Activated B cell treated with CpG ODN at 0.5 μM for 24 hours (primary cell): ENCODE measurements at regions not wholly inside any gene's neighbourhood (a gene's known extent, or its start where the extent isn't known, plus 50 kb on each side); places are given as distances from the start of the nearest gene placed in this dataset.

Experiments used
- ATAC-seq: fragments of 200-7000 bp; cut with Tn5 transposase; one replicate; pipeline ENCODE4 v1.10.0; 2021; ENCODE audit warnings: low read depth, mild to moderate bottlenecking, moderate library complexity
- CTCF ChIA-PET: fragments of 350-600 bp; sonication (Branson Sonifier 250); formaldehyde crosslinking; loops from one replicate; lab custom pipeline; 2021; ENCODE audit warnings: antibody characterized with exemption; lab: Charles Lee
- POLR2A ChIA-PET: fragments of 350-600 bp; sonication (Branson Sonifier 250); formaldehyde crosslinking; loops from one replicate; lab custom pipeline; 2021; ENCODE audit warnings: antibody characterized with exemption; lab: Charles Lee
- DNase-seq: peaks from one replicate; pipeline ENCODE4 v3.0.0; 2022
- H3K27ac Mint-ChIP-seq: one replicate; pipeline ENCODE4 v1.8.0; 2020; ENCODE audit warnings: mixed read lengths
- H3K27me3 Mint-ChIP-seq: one replicate; pipeline ENCODE4 v1.8.0; 2021; ENCODE audit warnings: mixed read lengths
- H3K36me3 Mint-ChIP-seq: one replicate; pipeline ENCODE4 v1.8.0; 2021; ENCODE audit warnings: low read depth, mixed read lengths
- H3K4me1 Mint-ChIP-seq: one replicate; pipeline ENCODE4 v1.8.0; 2021; ENCODE audit warnings: mixed read lengths
- H3K4me3 Mint-ChIP-seq: one replicate; pipeline ENCODE4 v1.8.0; 2020; ENCODE audit warnings: mild to moderate bottlenecking, mixed read lengths
- H3K9me3 Mint-ChIP-seq: one replicate; pipeline ENCODE4 v1.8.0; 2020; ENCODE audit warnings: mixed read lengths
- CTCF ChIP-seq: fragments of 200-600 bp; IDR thresholded peaks from one replicate; pipeline ENCODE4 v1.8.0; 2022; ENCODE audit warnings: antibody characterized with exemption, mild to moderate bottlenecking
- intact Hi-C: fragments of 100-400 bp; cut with micrococcal nuclease; formaldehyde crosslinking; loops from one replicate; pipeline ENCODE4 v1.15.1; 2024

GRCh38 chr6:164227952-164228522, 813.5 kb downstream of the QKI start:
- Mint-ChIP-seq H3K4me1 (no peaks in the 10 kb centered on the region), H3K4me3 (no peak overlapping the region), H3K9me3 (no peaks in the 10 kb centered on the region), H3K36me3 (no peaks in the 10 kb centered on the region), H3K27me3 (no peaks in the 10 kb centered on the region), H3K27ac (no peak overlapping the region)
- POLR2A ChIA-PET: no interaction called here
- CTCF ChIA-PET: no interaction called here
- DNase-seq (no peak), ATAC-seq (no peak)
- TF ChIP-seq CTCF: no peak
- intact Hi-C loops: no loop called here

DNA sequence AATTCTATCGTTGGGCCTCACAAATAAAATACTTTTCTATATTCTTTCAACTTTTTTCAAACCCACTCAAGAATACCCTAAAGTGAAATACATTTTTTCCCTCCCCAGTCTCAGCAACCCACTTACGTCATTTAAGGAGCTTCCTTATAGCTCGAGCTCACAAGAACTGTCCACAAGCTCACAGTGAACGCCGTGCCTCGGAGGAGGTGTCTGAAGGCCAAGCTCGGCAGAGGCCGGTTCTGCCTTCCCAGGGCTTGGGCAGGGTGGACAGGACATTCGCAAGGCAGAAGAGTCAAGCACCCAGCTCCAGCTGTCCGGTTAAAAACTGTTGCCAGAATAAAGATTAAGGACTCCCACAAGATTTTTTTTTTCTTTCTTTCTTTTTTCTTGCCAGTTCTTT, 802.3 kb downstream of the QKI start:
- CTCF ChIA-PET: no interaction called here
- intact Hi-C loops: no loop called here
- H3K36me3 Mint-ChIP-seq: no peaks in the 10 kb centered on the region
- POLR2A ChIA-PET: no interaction called here
- DNase-seq (no peak), ATAC-seq (no peak)
- no peaks in the 10 kb centered on the region for H3K27me3 Mint-ChIP-seq
- H3K4me3 Mint-ChIP-seq: no peak overlapping the region
- no peaks in the 10 kb centered on the region for H3K4me1 Mint-ChIP-seq
- TF ChIP-seq CTCF: no peak
- H3K27ac Mint-ChIP-seq: no peak overlapping the region
- H3K9me3 Mint-ChIP-seq: peaks cover 2% of the 10 kb centered on the region

- no peak for TF ChIP-seq CTCF
- no peaks in the 10 kb centered on the region for H3K27me3 Mint-ChIP-seq
- H3K9me3 Mint-ChIP-seq: peaks cover 2% of the 10 kb centered on the region
- ATAC-seq: no peak
- intact Hi-C loops: no loop called here
- H3K27ac Mint-ChIP-seq: no peak overlapping the region
- POLR2A ChIA-PET: no interaction called here
- no peak for DNase-seq
- H3K4me1 Mint-ChIP-seq: no peaks in the 10 kb centered on the region
- H3K4me3 Mint-ChIP-seq: no peak overlapping the region
- CTCF ChIA-PET: no interaction called here
- no peaks in the 10 kb centered on the region for H3K36me3 Mint-ChIP-seq
These were observed 801.9 kb downstream of the QKI start for GRCh38 chr6:164216368-164216767.

DNA sequence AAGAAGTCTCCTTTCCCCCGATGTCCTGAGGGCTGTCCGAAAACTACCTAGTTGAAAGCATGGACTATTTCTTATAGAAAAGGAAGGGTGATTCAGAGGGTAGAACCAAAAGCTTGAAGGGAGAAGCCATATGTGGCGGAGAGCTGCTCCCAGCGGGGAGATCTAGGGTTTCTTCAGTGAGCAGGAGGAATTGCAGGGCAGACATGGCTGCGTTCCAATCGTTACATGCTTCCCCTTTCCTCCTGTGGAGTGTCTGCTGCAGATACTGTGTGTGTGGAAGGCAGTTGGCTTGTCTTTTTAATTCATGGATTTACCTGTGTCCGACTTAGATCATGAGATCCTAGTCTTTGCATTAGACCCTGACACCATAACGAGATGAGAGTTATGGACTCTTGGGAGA, 799.5 kb downstream of the QKI start:
- Mint-ChIP-seq H3K27ac (no peak overlapping the region), H3K4me1 (no peaks in the 10 kb centered on the region), H3K27me3 (no peaks in the 10 kb centered on the region), H3K9me3 (peaks cover 2% of the 10 kb centered on the region), H3K4me3 (no peak overlapping the region), H3K36me3 (no peaks in the 10 kb centered on the region)
- no peak for TF ChIP-seq CTCF
- ATAC-seq: no peak
- ChIA-PET CTCF (no interaction called here), POLR2A (no interaction called here)
- DNase-seq: no peak
- intact Hi-C loops: no loop called here

DNA sequence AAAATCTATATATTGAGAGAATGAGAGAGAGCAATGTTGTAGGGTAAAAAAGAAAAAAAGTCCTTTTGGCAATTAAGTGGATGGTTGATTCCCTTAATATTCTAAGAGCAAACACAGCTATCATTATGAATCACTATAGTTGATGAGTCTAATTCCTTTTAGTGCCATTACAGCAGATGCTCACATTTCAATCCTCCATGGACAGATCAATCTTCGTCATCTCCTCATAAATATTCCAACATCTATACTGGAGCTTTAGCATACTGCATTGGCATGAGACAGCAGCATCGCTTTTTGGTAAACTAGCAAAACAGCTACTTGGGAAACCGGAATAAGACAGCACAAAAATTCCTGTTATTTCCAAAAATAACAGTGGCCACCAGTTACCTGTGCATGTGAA, 796.7 kb downstream of the QKI start:
- Mint-ChIP-seq H3K4me1 (no peaks in the 10 kb centered on the region), H3K36me3 (no peaks in the 10 kb centered on the region), H3K27me3 (no peaks in the 10 kb centered on the region), H3K27ac (no peak overlapping the region), H3K4me3 (no peak overlapping the region), H3K9me3 (no peaks in the 10 kb centered on the region)
- DNase-seq (no peak), ATAC-seq (no peak)
- intact Hi-C loops: no loop called here
- CTCF ChIA-PET: no interaction called here
- POLR2A ChIA-PET: no interaction called here
- no peak for TF ChIP-seq CTCF
